NCI-H146 treated with DMSO at 0.1 percent for 48 hours (cell line): ENCODE measurements at regions not wholly inside any gene's neighbourhood (a gene's known extent, or its start where the extent isn't known, plus 50 kb on each side); places are given as distances from the start of the nearest gene placed in this dataset.

Experiments used
- DNase-seq: peaks from one replicate; lab custom pipeline; 2025; ENCODE audit not compliant: unreplicated experiment; lab: John Stamatoyannopoulos, UW

DNA sequence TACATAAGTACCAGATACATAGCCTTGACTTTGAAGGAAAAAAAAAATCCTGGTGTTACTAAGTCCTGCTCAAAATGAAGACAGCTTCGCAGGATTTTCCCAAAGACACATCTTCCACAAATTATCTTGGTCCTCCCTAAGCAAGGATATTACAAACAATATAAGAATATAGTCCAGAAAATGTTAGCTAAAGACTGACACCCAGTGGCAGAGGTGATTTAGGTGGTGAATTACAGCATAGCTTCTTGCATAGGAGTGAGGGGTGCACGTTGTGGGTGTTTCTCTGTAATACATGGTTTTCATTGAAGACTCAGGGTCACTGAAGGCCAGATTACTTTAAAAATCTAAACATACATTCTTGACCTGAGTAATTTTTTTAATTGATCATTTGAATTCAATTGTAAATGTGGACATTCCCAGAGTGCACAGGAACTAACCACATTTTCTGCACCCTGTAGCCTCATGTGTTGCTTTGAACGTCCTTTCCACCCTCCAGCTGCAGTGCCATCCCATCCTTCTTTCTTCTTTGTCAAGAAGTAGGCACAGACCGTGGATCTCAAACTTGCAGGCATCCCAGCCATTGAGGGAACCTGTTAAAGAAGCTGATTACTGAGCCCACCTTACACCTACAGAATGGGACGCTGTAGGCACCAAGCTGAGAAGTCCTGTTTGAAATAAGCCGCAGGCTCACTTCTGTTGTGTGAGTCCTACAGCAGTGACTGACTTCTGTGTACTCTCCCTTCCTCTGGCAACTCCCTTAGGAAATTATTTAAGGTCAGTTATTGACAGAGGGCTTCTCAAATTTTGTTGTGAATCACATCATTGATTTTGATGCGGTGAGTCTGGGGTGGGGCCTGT is 102.6 kb downstream of the PERP start:
- DNase-seq: peak; percentile 84

DNA sequence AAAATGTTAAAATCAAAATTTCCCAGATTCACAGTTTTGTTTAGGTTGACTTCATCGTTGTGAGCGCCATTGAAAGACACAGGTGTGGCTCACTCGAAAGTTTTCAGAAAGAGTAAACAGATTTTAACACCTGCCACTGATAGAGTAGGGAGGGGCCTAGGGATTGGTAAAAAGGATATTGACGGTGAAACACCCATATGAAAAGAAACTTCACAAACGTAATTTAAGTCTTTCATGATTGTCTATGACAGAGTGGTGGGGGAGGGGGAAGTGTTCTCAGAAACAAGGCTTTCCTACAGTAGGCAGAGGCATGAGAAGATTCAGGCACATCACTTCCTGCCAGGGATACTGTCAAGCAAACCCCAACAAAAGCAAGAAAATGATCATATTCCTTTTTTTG is 101.4 kb downstream of the PERP start:
- peak; percentile 48 for DNase-seq

DNA sequence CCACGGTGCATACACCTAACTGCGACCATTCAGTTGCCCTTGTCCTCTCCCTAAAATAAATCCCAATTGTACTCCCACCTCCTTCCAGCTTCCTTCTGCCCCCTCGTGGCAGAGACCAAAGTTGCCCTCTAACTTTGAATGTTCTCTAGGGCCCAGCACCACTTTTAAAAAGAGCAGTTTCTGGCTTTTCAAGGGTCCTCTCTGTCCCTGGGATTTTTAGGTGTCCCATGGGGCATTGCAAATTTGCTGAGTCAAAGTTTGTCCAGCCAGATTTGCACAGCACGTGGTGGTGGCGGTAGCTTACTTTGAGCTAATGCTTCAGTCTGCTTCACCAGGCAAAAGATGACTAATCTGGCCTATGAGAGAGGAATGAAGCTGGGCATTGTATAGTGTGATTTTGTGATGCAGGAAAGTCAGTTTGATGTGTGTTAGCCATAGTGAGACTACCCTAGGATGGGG is 100.2 kb downstream of the PERP start:
- peak; percentile 27 for DNase-seq

DNA sequence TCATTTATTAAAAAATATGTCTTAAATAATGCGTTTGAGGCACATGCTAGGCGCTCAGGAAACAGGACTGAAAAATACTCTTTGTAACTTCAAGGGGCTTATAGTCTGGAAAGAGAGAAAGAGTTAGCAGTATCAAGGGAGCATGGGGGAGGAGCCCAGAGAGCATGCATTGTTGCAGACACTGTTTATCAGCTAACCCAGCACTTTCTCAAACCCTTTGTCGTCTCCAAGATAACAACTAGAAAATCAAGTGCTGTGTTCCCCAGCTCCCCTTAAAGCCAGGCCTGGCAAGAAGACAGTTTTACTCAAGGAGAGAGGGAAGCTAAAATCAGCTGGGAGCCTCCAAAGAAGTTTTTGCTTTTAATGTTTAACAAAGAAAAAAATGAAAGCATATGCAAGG is 98.4 kb downstream of the PERP start:
- DNase-seq: no peak

DNA sequence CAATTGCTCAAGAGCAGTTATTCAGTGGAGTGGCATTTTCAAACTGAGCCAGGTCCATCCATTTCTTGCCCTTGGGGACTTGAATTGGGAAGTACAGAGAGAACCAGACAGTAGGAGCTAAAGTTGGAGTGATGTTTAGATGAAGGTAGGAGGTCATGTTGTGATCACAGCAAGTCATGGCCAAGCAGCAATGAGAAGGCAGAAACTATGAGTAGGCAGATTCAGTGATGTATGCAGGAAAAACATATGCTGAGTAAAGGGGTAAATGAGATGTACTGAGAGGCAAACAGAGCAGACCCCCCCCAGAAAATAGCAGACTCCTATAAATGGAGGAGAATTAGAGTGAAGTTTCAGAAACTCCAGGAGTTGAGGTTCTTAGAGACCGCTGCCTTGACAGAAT is 95.8 kb downstream of the PERP start:
- DNase-seq: no peak

DNA sequence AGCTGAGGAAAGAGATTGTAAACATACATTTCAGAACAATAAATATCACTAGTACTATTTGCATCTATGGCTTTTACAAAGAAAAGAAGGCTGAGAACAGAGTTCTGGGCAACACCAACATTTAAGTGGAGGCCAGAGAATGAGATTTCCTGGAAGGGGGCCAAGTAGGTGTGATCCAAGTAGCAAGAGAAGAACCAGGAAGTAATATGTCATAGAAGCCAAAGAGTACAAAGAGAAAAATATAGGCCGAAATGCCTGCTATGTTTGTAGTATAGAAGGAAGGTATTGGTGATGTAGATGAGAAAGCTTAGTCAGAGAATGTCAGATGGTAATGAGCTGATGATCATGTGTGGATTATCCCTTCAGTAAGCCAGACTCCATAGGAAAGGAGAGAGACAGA is 94.5 kb downstream of the PERP start:
- no peak for DNase-seq

DNA sequence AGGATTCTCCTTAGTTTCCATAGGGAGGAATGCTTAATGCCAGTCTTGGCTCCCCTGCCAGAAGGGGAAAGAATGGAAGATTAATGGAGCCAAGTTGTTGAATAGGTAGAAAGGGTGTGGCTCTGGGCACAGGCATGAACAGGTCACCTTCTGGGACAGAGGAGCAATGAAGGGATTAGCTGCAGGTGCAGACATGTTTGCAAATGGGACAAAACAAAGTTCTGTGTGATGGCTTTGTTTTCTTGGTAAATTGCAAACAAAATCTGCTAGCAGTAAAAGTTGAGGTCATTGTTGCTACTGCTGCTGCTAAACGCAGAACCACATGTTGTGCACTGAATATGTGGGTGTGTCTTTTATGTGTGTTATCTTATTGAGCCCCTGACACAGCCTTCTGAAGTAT is 93.3 kb downstream of the PERP start:
- DNase-seq: peak; percentile 34

DNA sequence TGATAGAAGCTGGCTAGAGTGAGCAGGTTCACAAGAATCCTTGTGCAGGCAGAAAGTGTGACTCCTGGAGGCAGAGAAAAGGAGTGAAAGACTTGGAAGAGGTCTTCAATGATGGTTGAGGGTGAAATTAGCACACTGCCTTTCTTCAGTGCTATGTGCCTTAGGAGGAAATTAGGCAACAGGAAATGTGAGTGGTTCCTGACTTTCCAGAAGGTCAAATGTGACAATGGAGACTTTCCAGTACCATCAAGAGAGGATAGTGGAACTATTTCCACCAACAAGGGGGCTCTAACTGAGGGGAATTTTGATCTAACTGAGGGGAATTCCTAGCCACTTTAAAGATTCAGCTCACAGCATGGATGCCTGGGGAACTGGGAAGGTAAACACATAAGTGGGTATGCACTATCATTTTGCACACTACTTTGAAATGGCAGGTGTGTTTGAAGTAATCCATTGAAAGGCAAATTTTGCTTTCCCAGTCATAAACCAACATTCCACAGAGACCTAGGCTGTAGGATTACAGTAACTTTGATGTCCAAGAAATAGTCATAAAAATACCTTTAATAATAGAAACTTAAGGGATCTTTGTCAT is 90.0 kb downstream of the PERP start:
- DNase-seq: peak; percentile 71

DNA sequence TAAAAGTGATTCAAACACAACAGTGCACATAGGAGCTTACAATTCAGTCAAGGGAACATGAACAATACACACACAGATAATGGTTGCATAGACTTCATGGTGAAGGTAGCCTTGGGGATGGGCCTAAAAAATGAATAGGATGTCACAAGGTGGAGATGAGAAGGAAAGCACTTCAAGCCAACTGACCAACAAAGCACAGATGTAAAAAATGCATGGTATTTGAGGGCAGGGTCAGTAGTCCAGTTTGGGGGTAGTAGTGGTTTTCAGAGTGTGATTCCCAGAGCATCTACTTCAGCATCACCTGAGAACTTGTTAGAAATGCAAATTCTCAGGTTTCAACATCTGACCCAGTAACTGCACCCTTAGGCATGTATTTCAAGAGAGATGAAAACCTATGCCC is 88.9 kb downstream of the PERP start:
- no peak for DNase-seq

DNA sequence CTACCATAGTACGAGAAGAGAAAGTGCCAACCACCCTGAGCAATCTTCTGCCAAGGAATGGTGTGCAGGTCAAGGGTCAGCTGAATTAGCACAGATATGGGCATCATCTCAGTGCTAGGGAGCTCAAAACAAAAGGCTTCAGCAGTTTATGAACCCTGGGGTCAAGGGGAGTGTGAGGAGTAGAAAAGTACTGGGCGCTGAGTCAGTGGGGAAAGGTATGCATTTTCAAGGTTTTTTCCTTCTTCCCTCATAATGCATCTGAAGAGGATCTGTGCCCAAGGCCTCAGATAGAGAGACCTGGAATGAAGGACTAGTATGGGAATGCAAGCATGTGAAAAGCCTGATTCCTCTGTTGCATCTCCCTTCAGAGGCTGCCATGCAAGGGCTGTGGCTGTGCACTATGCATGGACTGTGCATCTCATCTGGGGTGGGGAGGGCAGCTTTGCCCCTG is 81.7 kb downstream of the PERP start:
- DNase-seq: no peak

DNA sequence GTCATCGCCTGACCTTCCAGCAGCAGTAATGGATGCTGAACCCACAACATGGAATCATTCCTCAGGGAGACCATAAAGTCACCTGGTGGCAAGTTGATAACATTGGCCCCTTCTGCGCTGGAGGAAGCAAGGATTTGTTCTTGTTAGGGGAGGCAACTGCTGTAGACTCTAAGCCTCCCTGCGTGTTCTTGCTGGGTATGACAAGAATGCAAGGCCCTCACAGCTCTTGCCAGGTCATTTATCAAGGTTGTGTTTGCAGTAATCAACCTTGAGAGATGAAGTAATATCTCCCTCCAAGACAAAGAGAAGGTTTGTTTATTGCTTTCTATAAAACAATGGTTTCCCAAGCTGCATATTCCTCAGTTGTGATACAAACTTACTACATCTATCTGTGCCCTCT is 80.9 kb downstream of the PERP start:
- no peak for DNase-seq

DNA sequence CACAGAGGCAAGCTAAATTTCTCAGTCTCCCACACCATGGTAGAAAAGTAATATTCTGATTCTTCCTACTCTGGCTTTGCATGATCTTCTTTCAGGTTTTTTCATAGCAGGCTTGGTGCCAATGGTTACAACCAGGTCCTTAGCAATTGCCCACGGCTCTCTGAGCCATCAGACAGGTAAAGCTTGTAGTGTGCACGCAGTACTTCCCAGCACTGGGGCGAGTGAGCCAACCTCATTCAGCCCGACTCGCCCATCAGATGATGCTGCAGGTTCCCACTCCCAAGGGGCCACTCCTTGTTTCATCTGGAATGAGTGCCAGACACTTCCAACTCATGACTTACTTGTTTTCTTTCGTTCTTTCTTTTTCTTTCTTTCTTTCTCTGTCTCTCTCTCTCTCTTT is 78.3 kb downstream of the PERP start:
- no peak for DNase-seq

DNA sequence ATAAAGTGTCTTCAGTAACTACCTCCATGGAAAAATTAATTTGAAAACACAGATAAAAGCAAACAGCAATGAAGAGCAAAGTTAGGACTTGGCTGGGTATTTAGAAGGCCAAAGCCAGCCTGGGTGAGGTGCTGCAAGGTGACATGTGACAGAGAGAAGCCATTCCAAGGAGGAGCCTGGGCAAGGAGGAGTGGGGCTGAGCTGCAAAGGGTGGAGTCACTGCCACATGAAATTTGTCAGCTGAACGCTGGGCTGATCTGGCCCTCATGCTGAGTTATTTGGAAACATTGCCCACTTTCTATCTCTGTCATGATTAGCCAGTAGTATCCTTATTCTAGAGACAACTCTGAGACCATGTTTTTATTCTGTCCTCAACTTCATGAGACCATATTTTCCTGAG is 76.3 kb downstream of the PERP start:
- no peak for DNase-seq

DNA sequence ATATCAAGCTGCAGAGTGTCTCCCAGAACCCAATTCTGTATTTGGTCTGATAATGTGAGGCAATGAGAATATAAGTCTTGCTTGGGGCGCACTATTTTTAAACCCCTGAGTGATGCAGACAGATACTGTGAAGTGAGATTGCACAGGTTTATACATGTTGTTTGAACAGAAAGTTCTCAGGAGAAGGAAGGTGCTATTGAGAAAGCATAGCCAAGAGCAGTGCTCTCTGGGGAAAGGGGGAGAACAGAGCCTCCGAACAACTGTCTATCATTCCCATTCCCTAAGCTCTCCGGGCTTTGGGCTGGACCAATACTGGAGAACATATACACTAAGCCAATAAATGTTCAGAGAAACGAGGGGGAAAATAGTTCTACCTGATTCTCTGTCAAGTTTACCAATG is 75.8 kb downstream of the PERP start:
- DNase-seq: no peak

DNA sequence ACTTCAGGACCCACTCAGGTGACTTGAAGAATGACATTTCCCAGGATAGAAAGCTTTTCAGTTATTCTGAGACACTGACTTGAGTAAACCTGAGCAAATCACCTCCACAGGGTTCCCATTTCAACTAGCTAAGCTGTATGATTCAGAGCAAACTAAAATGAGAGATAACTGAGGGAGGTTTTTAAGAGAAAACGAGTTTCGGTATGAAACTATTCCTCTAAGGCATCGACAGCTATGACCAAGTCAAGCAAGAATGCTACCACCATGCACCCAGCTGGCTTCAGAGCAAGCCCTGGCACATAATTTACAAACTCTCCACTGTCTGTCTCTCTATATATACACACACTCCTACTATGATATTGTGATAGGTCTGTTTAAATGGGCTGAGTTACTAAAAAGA is 75.4 kb downstream of the PERP start:
- DNase-seq: no peak

DNA sequence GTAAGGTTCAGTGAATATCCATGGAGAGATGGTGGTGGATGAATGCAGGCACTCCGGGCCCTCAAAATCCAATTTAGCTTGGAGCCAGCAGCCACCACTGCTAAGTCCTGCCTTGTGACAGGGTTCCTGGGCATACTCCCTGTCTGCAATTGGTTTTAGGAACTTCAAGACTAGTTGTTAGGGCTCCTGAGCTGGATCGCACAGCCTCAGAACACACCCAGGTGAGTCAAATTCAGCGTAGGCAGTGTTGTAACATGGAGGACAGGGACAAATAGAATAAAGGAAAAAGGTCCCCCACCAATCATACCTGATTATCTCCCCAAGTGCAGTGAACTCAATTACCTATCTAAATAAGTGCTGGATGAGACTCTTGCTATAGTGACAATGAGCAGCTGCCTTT is 74.6 kb downstream of the PERP start:
- DNase-seq: no peak

DNA sequence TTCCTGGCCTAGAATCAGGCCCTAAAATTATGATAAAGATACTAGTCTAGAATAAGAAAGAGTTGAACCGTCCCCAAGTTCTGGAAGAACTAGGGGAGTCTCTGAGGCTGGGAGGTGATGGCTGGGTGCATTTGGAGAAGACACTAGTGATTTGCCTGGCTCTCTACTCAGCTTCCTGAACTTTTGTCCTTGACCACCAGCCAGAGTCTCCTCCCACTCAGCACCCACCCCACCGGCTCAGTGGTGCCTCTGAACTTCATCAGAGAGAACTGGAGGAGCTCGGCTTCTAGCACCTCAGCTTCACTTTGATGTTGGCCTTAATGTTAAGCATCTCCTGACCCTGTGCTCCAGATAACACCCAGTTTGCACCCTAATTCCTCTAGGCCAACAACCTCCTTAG is 73.0 kb downstream of the PERP start:
- no peak for DNase-seq

DNA sequence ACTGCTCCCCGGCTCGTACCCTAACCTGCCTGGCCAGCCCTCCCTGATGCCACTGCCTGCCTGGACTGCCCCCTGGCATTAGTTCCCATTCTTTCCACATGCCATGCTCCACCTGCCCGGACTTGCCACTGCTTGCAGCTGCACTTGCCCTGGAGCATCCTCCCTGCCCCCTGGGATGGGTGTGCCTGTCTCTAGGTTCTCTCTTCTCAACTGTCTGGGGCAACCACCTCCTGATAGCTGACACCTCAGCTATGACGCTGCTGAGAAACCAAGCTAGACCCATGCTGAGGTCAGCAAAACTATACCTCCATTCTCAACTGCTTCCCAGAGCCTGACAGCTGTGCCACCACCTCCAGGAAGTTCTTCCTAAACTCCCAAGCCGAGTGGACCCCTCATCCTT is 72.1 kb downstream of the PERP start:
- peak; percentile 54 for DNase-seq

DNA sequence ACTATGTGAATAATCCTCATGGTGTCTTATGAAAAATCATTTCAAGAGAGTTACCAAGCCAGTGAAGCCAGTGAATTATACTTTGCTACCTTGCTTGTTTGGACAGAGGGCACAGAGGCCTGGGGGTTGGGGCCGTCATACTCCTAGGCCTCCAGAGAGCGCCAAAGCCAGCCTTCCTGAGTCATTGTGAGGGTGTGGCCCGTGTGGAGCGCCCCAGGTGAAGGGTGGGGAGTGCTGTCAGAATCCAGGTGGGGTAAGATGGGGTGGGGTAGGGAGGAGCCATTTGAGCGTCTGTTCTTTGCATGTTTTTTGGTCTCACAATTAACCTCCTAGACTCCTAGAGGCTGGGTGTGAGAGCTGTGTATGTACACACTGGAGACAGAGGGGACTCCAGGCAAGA is 71.1 kb downstream of the PERP start:
- no peak for DNase-seq

DNA sequence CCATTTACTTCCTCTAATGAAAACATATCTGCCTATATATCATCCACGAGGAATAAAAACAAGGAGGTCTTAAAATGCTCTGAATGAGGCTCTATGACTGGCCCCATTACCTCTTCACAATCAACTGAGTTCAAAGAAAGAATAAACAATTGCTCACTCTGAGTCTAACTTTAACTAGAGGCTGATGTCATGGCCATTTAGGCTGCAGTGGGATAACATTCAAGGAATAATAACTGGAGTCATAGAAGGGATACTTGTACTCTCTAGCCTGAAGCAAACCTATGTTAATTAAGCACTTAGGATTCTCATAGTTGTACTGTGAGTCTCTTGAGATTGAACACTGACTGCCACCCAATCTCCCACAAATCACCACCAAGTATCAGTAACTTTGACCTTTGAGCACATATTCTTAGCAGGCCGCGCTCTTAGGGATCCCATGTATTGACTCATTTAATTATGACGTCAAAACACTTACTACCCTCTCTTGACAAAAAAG is 70.2 kb downstream of the PERP start:
- no peak for DNase-seq

DNA sequence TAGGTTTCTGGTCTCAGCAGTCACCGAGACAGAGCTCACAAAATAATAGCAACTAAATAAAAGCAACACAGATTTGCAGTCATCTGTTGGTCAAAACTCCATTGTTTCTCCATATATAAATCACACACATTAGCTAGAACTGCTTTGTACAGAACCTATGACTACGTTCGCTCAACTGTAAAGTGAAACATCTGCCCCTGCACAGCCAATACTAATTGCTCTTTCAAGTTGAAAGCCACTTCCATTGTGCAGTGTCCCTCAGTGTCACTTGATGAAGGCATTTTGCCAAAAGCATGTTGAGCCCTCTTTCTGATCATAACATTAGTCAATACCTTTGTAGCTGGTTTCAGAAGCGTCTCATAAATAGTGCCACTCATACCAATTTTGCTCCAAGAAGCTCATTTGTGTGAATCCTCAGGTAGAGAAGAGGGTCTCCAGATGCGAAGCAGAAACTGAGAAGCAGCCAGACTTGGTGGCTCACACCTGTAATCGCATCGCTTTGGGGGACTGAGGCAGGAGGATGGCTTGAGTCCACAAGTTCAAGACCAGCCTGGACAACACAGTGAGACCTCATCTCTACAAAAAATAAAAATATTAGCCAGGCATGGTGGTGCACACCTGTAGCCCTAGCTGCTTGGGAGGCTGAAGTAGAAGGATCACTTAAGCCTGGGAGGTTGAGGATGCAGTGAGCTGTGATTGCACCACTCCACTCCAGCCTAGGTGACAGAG is 68.9 kb downstream of the PERP start:
- peak; percentile 70 for DNase-seq
